SK-N-SH (cell line): ENCODE measurements at regions not wholly inside any gene's neighbourhood (a gene's known extent, or its start where the extent isn't known, plus 50 kb on each side); places are given as distances from the start of the nearest gene placed in this dataset.

Experiments
- CTCF ChIP-seq: fragments of 200-600 bp; sonication (generic); IDR thresholded peaks from 2 replicates; pipeline ENCODE4 v1.6.1; 2017; ENCODE audit warnings: antibody characterized with exemption, mild to moderate bottlenecking, moderate library complexity
- USF2 ChIP-seq: fragments of 150-350 bp; IDR thresholded peaks from 2 replicates; pipeline ENCODE4 v1.6.1; 2017; ENCODE audit warnings: antibody characterized with exemption, low read length, low read depth, borderline replicate concordance
- TF ChIP-seq, protein P1 (sequence below): IDR thresholded peaks from 2 replicates; pipeline ENCODE4 v1.6.1; 2012; ENCODE audit warnings: mild to moderate bottlenecking, low read depth, low read length, moderate library complexity

- TF ChIP-seq CTCF (no peak), USF2 (no peak)
- TF ChIP-seq, protein P1, sequence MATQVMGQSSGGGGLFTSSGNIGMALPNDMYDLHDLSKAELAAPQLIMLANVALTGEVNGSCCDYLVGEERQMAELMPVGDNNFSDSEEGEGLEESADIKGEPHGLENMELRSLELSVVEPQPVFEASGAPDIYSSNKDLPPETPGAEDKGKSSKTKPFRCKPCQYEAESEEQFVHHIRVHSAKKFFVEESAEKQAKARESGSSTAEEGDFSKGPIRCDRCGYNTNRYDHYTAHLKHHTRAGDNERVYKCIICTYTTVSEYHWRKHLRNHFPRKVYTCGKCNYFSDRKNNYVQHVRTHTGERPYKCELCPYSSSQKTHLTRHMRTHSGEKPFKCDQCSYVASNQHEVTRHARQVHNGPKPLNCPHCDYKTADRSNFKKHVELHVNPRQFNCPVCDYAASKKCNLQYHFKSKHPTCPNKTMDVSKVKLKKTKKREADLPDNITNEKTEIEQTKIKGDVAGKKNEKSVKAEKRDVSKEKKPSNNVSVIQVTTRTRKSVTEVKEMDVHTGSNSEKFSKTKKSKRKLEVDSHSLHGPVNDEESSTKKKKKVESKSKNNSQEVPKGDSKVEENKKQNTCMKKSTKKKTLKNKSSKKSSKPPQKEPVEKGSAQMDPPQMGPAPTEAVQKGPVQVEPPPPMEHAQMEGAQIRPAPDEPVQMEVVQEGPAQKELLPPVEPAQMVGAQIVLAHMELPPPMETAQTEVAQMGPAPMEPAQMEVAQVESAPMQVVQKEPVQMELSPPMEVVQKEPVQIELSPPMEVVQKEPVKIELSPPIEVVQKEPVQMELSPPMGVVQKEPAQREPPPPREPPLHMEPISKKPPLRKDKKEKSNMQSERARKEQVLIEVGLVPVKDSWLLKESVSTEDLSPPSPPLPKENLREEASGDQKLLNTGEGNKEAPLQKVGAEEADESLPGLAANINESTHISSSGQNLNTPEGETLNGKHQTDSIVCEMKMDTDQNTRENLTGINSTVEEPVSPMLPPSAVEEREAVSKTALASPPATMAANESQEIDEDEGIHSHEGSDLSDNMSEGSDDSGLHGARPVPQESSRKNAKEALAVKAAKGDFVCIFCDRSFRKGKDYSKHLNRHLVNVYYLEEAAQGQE = no peak
Measured at GRCh38 chr6:9161731-9162130, 726.4 kb upstream of the SLC35B3 start.
